ENCODE measurements at regions not wholly inside any gene's neighbourhood (a gene's known extent, or its start where the extent isn't known, plus 50 kb on each side); places are given as distances from the start of the nearest gene placed in this dataset.
A peak's percentile ranks its signal among the peaks of the same experiment; 100 is the strongest.
"Not testable (repeated sequence)": the region's sequence is repeated elsewhere in the genome, so short reads cannot be mapped to it uniquely, and the experiment has no call there.

DNA sequence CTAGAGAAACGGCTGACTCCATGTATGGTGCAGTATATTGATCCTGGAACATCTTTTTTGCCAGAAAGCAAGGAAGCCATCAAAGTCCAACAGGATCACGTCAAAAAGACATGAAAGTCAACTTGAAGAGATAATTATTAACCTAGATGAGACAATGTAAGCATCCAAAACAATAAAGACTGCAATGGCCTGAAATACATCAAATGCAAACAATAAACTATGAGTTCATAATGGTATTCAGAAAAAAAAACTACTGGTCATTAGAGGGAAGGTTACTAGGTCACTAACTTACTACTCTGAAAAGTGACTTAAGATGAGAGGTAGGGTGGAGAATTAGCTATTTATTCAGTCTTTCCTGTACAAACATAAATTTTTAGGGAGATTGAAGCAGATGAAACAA is 75.3 kb upstream of the OR4F16 start:
- DNase-seq, result not testable (repeated sequence)

DNA sequence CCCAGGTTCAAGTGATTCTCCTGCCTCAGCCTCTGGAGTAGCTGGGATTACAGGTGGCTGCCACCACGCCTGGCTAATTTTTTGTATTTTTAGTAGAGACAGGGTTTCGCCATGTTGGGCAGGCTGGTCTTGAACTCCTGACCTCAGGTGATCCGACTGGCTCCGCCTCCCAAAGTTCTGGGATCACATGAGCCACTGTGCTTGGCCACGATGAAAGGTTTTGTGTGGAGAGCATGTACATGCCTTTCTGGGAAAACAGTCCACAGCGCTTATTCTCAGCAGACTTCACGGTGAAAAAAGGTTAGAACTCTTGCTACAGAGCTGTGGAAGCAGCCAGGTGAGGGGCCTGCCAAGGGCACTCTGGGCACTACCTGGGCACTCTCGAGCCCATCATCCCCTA is 85.0 kb upstream of the OR4F16 start:
- not testable (repeated sequence) for DNase-seq

- DNase-seq, result peak; percentile 1
Observed at GRCh38 chr1:777480-778180, 91.2 kb upstream of the OR4F16 start.

GRCh38 chr1:778451-779278 is 92.2 kb upstream of the OR4F16 start:
- peak; percentile 99 for DNase-seq

DNA sequence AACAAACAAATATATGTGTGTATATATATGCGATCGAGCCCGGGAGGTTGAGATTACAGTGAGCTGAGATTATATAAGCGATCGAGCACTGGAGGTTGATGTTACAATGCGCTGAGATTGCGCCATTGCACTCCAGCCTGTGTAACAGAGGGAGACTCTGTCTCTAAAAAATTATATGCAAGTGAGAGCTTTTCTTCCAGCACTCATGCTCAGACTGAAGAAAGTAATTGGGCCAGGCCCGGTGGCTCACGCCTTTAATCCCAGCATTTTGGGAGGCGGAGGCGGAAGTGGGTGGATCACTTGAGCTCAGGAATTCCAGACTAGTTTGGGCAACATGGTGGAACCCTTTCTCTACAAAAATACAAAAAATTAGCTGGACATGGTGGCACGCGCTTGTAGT is 93.2 kb upstream of the OR4F16 start:
- not testable (repeated sequence) for DNase-seq

- DNase-seq, result no peak
Observed at GRCh38 chr1:788835-789234, 102.4 kb upstream of the OR4F16 start.

DNA sequence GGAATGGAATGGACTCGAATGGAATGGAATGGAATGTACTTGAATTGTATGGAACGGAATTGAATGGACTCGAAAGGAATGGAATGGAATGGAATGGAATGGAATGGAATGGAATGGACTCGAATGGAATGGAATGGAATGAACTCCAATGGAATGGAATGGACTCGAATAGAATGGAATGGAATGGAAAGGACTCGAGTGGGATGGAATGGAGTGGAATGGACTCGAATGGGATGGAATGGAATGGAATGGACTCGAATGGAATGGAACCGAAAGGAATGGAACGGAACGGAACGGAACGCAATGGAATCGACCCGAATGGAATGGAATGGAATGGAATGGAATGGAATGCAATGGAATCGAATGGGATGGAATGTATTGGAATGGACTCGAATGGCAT is 103.2 kb upstream of the OR4F16 start:
- DNase-seq, result not testable (repeated sequence)

DNA sequence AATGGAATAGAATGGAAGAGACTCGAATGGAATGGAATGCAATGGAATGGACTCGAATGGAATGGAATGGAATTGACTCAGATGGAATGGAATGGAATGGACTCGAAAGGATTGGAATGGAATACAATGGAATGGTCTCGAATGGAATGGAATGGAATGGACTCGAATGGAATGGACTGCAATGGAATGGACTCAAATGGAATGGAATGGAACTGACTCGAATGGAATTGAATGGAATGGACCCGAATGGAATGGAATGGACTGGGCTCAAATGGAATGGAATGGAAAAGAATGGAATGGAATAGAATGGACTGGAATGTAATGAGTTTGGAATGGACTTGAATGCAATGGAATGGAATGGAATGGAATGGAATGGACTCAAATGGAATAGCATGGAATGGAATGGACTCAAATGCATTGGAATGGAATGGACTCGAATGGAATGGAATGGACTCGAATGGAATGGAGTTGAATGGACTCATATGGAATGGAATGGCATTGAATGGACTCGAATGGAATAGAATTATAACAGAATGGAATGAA is 104.0 kb upstream of the OR4F16 start:
- not testable (repeated sequence) for DNase-seq

- DNase-seq, result not testable (repeated sequence)
Observed at GRCh38 chr1:794310-794709, 107.9 kb upstream of the OR4F16 start.

- DNase-seq, result not testable (repeated sequence)
Observed at GRCh38 chr1:794918-795584, 108.6 kb upstream of the OR4F16 start.

DNA sequence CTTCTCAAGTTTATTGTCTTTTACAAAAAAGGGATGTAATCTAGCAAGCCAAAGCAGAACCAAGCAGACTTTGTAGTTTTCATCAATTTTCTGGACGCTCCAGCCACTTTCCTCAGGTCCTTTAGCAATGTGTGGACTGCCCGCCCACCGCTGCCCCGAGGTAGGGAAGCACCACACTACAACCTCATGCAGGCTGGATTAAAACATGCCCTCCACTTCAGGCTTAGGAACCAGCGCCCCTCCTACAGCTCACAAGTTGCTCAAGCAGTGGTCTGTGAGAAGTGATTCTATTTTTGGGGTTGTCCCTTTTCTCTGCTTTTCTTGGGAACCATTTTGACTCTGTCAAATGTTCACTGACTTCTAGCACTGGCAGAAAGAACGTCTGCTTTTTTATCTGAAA is 111.2 kb upstream of the OR4F16 start:
- not testable (repeated sequence) for DNase-seq

DNA sequence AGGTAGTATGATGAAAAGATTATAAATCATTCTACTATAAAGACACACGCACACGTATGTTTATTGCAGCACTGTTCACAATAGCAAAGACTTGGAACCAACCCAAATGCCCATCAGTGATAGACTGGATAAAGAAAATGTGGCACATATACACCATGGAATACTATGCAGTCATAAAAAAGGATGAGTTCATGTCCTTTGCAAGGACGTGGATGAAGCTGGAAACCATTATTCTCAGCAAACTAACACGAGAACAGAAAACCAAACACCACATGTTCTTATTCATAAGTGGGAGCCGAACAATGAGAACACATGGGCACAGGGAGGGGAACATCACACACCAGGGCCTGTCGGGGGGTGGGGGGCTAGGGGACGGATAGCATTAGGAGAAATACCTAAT is 113.9 kb upstream of the OR4F16 start:
- DNase-seq, result not testable (repeated sequence)

- not testable (repeated sequence) for DNase-seq
Observed at GRCh38 chr1:804378-805115, 118.1 kb upstream of the OR4F16 start.

- not testable (repeated sequence) for DNase-seq
Observed at GRCh38 chr1:805310-805709, 118.4 kb upstream of the SAMD11 start.

DNA sequence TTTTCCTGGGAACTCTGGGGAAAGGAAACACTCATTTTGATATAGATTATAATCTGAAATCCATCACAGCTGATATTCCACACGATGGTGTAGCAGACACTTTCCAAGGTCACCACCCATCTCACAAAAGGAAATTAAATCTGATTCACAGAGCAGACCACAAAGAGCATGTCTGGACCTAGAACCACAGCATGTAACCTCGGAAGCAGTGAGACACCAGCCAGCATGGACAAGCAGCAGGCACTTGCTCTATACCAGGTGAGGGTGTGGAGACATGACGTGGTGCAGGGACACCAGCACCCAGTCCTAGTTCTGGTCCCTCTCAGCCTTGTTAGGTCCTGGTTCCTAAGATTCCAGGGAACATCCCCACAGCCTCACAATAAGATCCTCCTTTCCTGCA is 116.7 kb upstream of the SAMD11 start:
- DNase-seq, result not testable (repeated sequence)

GRCh38 chr1:807699-808390 is 115.9 kb upstream of the SAMD11 start:
- DNase-seq, result not testable (repeated sequence)

GRCh38 chr1:810949-811348 is 112.8 kb upstream of the SAMD11 start:
- not testable (repeated sequence) for DNase-seq

DNA sequence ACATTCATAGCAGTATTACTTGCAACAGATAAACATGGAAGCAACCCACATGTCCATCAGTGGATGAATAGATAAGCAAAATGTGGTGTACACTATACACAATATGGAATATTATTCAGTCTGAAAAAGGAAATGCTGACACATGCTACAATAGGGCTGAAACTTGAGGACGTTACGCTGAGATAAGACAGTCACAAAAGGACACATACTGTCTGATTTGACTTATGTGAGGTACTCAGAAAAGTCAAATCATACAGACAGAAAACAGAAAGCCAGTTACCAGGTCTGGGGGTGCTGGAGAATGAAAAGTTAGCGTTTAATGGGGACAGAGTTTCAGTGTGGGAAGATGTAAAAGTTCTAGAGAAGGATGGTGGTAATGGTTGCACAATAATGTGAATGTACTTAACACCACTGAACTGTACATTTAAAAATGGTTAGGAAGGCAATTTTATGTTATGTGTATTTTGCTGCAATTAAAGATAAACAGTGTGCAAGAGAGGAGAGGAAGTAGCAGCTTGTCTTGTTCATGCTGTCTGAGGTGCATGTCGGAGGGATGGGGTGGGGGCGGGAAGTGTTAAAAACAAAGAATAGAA is 111.1 kb upstream of the SAMD11 start:
- DNase-seq, result not testable (repeated sequence)

- DNase-seq, result not testable (repeated sequence)
Observed at GRCh38 chr1:814543-814942, 109.2 kb upstream of the SAMD11 start.

GRCh38 chr1:815147-815922 is 108.4 kb upstream of the SAMD11 start:
- not testable (repeated sequence) for DNase-seq

All from activated CD4-positive, alpha-beta T cell treated with anti-CD3 and anti-CD28 coated beads, Interleukin-10, Interleukin-2, amounts not matched to agents 100 ng/mL and 50 ng/mL, durations not matched to agents 16 hours and 8 hours (primary cell).